K562 (cell line): ENCODE measurements at regions not wholly inside any gene's neighbourhood (a gene's known extent, or its start where the extent isn't known, plus 50 kb on each side); places are given as distances from the start of the nearest gene placed in this dataset.

Experiments used
- ATAC-seq: fragments of 200-7000 bp; cut with Tn5 transposase; 3 replicates; pipeline ENCODE4 v1.9.1; 2020; ENCODE audit warnings: moderate library complexity
- BruUV-seq: library from RNA; stranded (reverse); fragments of 400-500 nt; replicated peaks from 2 replicates; lab custom pipeline; 2021; lab: Mats Ljungman, UMichigan
- CTCF ChIA-PET: fragments of 300-600 bp; formaldehyde crosslinking; extraction: SDS; loops from one replicate; lab custom pipeline; 2021; ENCODE audit warnings: low intra/inter-chr PET ratio; lab: Yijun Ruan, JAX
- POLR2A ChIA-PET: fragments of 300-600, 350-650 bp; sonication (Branson Sonifier 250); formaldehyde crosslinking; extraction: SDS; loops from one replicate; lab custom pipeline; 2021; ENCODE audit warnings: antibody characterized with exemption, inconsistent platforms; lab: Yijun Ruan, JAX
- DNase-seq, 4 experiments: peaks; one replicate each; pipeline versions ENCODE4 v3.0.0 to v3.0.0-alpha.2; 2011 to 2018; ENCODE audit warnings: low spot score in 3 of 4, mixed read lengths in 3 of 4; ENCODE audit errors: extremely low read depth in 1 of 4
- FAIRE-seq: peaks from 2 replicates; lab custom pipeline; 2011; peaks lifted over from hg19 to GRCh38; lab: Jason Lieb, UNC
- H2AFZ ChIP-seq: 2 replicates; pipeline ENCODE4 v1.6.0; 2011; ENCODE audit warnings: low read depth, low read length, control low read depth, inconsistent platforms
- H3K27ac ChIP-seq: fragments of 200-600 bp; 3 replicates; pipeline ENCODE4 v1.8.0; 2011; ENCODE audit warnings: low read depth, mild to moderate bottlenecking, control low read depth, inconsistent platforms, low read length, moderate library complexity, mixed read lengths; ENCODE audit errors: extremely low read depth
- H3K27me3 ChIP-seq, 2 experiments: fragments of 300-600 bp in 1 of 2; 2 replicates in 1 of 2; 3 replicates in 1 of 2; pipeline versions ENCODE4 v1.6.0 to v1.8.0; 2011; ENCODE audit warnings: inconsistent platforms in 2 of 2, low read length in 2 of 2, mild to moderate bottlenecking in 1 of 2, mixed read lengths in 1 of 2, moderate library complexity in 1 of 2; ENCODE audit not compliant: control insufficient read depth in 2 of 2, insufficient read depth in 2 of 2
- H3K36me3 ChIP-seq: fragments of 300-600 bp; 3 replicates; pipeline ENCODE4 v1.8.0; 2011; ENCODE audit warnings: mild to moderate bottlenecking, low read length, inconsistent platforms; ENCODE audit not compliant: control insufficient read depth, insufficient read depth
- H3K4me1 ChIP-seq, 2 experiments: fragments of 200-600 bp in 1 of 2; replicated peaks in 1 of 2; 2 replicates in 1 of 2; 3 replicates in 1 of 2; pipeline versions ENCODE4 v1.5.1 to v1.8.0; 2011; ENCODE audit warnings: inconsistent platforms in 2 of 2, low read length in 2 of 2, mild to moderate bottlenecking in 1 of 2, mixed read lengths in 1 of 2, moderate library complexity in 1 of 2; ENCODE audit not compliant: control insufficient read depth in 2 of 2, insufficient read depth in 2 of 2
- H3K4me2 ChIP-seq: 2 replicates; pipeline ENCODE4 v1.6.1; 2011; ENCODE audit warnings: low read length, control low read depth, inconsistent platforms, mixed read lengths; ENCODE audit not compliant: insufficient read depth
- H3K4me3 ChIP-seq: fragments of 200-600 bp; sonication (generic), shearing (Covaris generic); 2 replicates; pipeline ENCODE4 v1.5.1; 2016; ENCODE audit warnings: control low read depth, inconsistent platforms
- H3K79me2 ChIP-seq: fragments of 200-600 bp; 3 replicates; pipeline ENCODE4 v1.8.0; 2011; ENCODE audit warnings: low read length, inconsistent platforms; ENCODE audit not compliant: control insufficient read depth, insufficient read depth
- H3K9ac ChIP-seq, 2 experiments: 2 replicates each; pipeline versions ENCODE4 v1.6.0 to v1.6.1; 2011; ENCODE audit warnings: low read depth in 2 of 2, low read length in 2 of 2, control low read depth in 1 of 2, inconsistent platforms in 1 of 2, mild to moderate bottlenecking in 1 of 2, mixed read lengths in 1 of 2; ENCODE audit not compliant: insufficient read depth in 1 of 2
- H3K9me1 ChIP-seq: one replicate; pipeline ENCODE4 v1.6.0; 2011; ENCODE audit warnings: inconsistent platforms, mild to moderate bottlenecking, low read length, moderate library complexity; ENCODE audit not compliant: control insufficient read depth, insufficient read depth
- H3K9me3 ChIP-seq: replicated peaks from 2 replicates; pipeline ENCODE4 v1.5.1; 2011; ENCODE audit warnings: low read depth, low read length, inconsistent platforms; ENCODE audit not compliant: control insufficient read depth, insufficient read depth
- H4K20me1 ChIP-seq: replicated peaks from 2 replicates; pipeline ENCODE4 v1.6.1; 2011; ENCODE audit warnings: low read length, inconsistent platforms, mixed read lengths; ENCODE audit not compliant: control insufficient read depth, insufficient read depth
- ATF3 ChIP-seq, 2 experiments: fragments of 450-650 bp in 1 of 2; sonication (generic) in 1 of 2; formaldehyde crosslinking in 1 of 2; IDR thresholded peaks in 1 of 2; conservative IDR thresholded peaks in 1 of 2; 2 replicates each; pipeline versions ENCODE4 v1.6.1 to v1.8.1; 2016 to 2023; ENCODE audit warnings: mild to moderate bottlenecking in 2 of 2, moderate library complexity in 2 of 2, inconsistent platforms in 1 of 2, missing genetic modification reagents in 1 of 2
- ATF4 ChIP-seq: fragments of 450-650 bp; formaldehyde crosslinking; IDR thresholded peaks from 2 replicates; pipeline ENCODE4 v1.4.0; 2022; ENCODE audit warnings: mild to moderate bottlenecking, moderate library complexity
- ATF7 ChIP-seq: fragments of 450-650 bp; IDR thresholded peaks from 2 replicates; pipeline ENCODE4 v1.7.1; 2014; ENCODE audit warnings: mild to moderate bottlenecking, moderate library complexity
- CBFA2T2 ChIP-seq: fragments of 450-650 bp; conservative IDR thresholded peaks from 2 replicates; pipeline ENCODE4 v1.6.1; 2017; ENCODE audit warnings: mild to moderate bottlenecking
- CEBPB ChIP-seq: fragments of 450-650 bp; IDR thresholded peaks from 2 replicates; pipeline ENCODE4 v1.6.1; 2016; ENCODE audit warnings: missing genetic modification characterization, missing compliant biosample characterization
- CEBPG ChIP-seq, 3 experiments: fragments of 200-800 bp in 1 of 3; sonication (Bioruptor generic) in 1 of 3; sonication (generic) in 1 of 3; formaldehyde crosslinking in 1 of 3; IDR thresholded peaks in 2 of 3; conservative IDR thresholded peaks in 1 of 3; 2 replicates each; pipeline versions ENCODE4 v1.6.1 to v1.8.0; 2016 to 2022; ENCODE audit warnings: missing compliant biosample characterization in 2 of 3, missing genetic modification characterization in 2 of 3, mild to moderate bottlenecking in 1 of 3, missing genetic modification reagents in 1 of 3
- DLX4 ChIP-seq: fragments of 250-450 bp; sonication (Bioruptor Pico); IDR thresholded peaks from 2 replicates; pipeline ENCODE4 v1.6.1; 2021; ENCODE audit warnings: mild to moderate bottlenecking
- IRF9 ChIP-seq: fragments of 450-650 bp; IDR thresholded peaks from 2 replicates; pipeline ENCODE4 v1.6.1; 2016; ENCODE audit warnings: missing biosample characterization, missing genetic modification characterization
- JUND ChIP-seq, 2 experiments: IDR thresholded peaks; 2 replicates in 1 of 2; 3 replicates in 1 of 2; pipeline ENCODE4 v1.6.1; 2011; ENCODE audit warnings: borderline replicate concordance in 2 of 2, low read depth in 2 of 2, low read length in 2 of 2, improper control_type of control experiment in 1 of 2, missing biosample characterization in 1 of 2, missing genetic modification characterization in 1 of 2, missing genetic modification reagents in 1 of 2
- NFE2L1 ChIP-seq: fragments of 450-650 bp; IDR thresholded peaks from 2 replicates; pipeline ENCODE4 v1.6.1; 2016; ENCODE audit warnings: missing genetic modification characterization, low read depth, mild to moderate bottlenecking, missing compliant biosample characterization, moderate library complexity, borderline replicate concordance
- POLR2H ChIP-seq: IDR thresholded peaks from 2 replicates; pipeline ENCODE4 v1.6.1; 2016; ENCODE audit warnings: missing genetic modification characterization, low read depth, mild to moderate bottlenecking, control low read depth, missing compliant biosample characterization, moderate library complexity
- PTRF ChIP-seq: fragments of 450-650 bp; IDR thresholded peaks from 2 replicates; pipeline ENCODE4 v1.6.1; 2016; ENCODE audit warnings: mild to moderate bottlenecking, missing genetic modification characterization, missing compliant biosample characterization
- TOE1 ChIP-seq, 2 experiments: fragments of 450-650 bp in 1 of 2; sonication (generic) in 1 of 2; formaldehyde crosslinking in 1 of 2; IDR thresholded peaks; 2 replicates each; pipeline versions ENCODE4 v1.7.1 to v1.8.0; 2016 to 2022; ENCODE audit warnings: borderline replicate concordance in 2 of 2, mild to moderate bottlenecking in 2 of 2, antibody characterized with exemption in 1 of 2, inconsistent platforms in 1 of 2, low read depth in 1 of 2, missing genetic modification reagents in 1 of 2, moderate library complexity in 1 of 2
- TRIM24 ChIP-seq, 2 experiments: fragments of 450-650 bp; IDR thresholded peaks; 2 replicates each; pipeline ENCODE4 v1.6.1; 2016
- ZSCAN32 ChIP-seq: fragments of 450-650 bp; formaldehyde crosslinking; IDR thresholded peaks from 2 replicates; pipeline ENCODE4 v1.4.0; 2020; ENCODE audit warnings: mild to moderate bottlenecking, moderate library complexity
- WGBS: fragments of 100-300 bp; shearing (Covaris generic); methylation state at CpG from one replicate; pipeline ENCODE4 v1.1.6; 2016; ENCODE audit warnings: low coverage, mixed read lengths; ENCODE audit not compliant: insufficient coverage; ENCODE audit errors: missing lambda C conversion rate; 5-methylcytosine and 5-hydroxymethylcytosine counted together
- in situ Hi-C: fragments of 300-500 bp; cut with MboI; formaldehyde crosslinking; loops from 4 replicates; pipeline ENCODE4 v1.15.0; 2018; ENCODE audit warnings: inconsistent platforms, mixed read lengths
- intact Hi-C: fragments of 100-400 bp; cut with micrococcal nuclease; formaldehyde crosslinking; loops from 2 replicates; pipeline ENCODE4 v1.14.2; 2022

- CTCF ChIA-PET: no interaction called here
Measured at GRCh38 chr18:2390158-2390557, 181.1 kb downstream of the METTL4 start.

More at GRCh38 chr18:2390158-2390557, 181.1 kb downstream of the METTL4 start:
- H3K27ac ChIP-seq: no peak overlapping the region
- no peaks in the 10 kb centered on the region for H3K79me2 ChIP-seq
- H3K4me2 ChIP-seq: no peak overlapping the region
- no peak for DNase-seq
- POLR2A ChIA-PET: interaction anchor here (0.6 kb wide), 1 partner anchor 39 kb away, joined by 3 read pairs; no protein-coding TSS in a partner anchor
- no peak overlapping the region for H2AFZ ChIP-seq
- no peaks in the 10 kb centered on the region for H4K20me1 ChIP-seq
- H3K4me3 ChIP-seq: no peak overlapping the region
- 14% methylated on average over 1 of the region's 1 CpG for WGBS
- no TSS peak for BruUV-seq
- no peaks in the 10 kb centered on the region for H3K9me3 ChIP-seq
- no peaks in the 10 kb centered on the region for H3K4me1 ChIP-seq
- no peak for TF ChIP-seq NFE2L1 (tag)
- TF ChIP-seq TOE1 (IDR thresholded peaks at IDR 0.05; ENCODE audit: borderline replicate concordance): no peak
- no peak for TF ChIP-seq TOE1 (CRISPR knock-in tag; IDR thresholded peaks at IDR 0.05; ENCODE audit: borderline replicate concordance, low read depth)
- no peak; the same call in none of the 2 replicates for TF ChIP-seq CEBPG (CRISPR knock-in tag; IDR thresholded peaks at IDR 0.05)
- peak; percentile 92 to 98 for TF ChIP-seq CEBPG (tag; conservative IDR thresholded peaks at IDR 0.05 in 1 of 2, IDR thresholded peaks at IDR 0.05 in 1 of 2)
- TF ChIP-seq ATF7: peak; percentile 31; the same call in 1 of the 2 replicates
- TF ChIP-seq CBFA2T2: no peak
- TF ChIP-seq ATF4: peak; percentile 57; the same call in 1 of the 2 replicates
- 0 out of 2 replicates have a peak, but pooled peaks have one; percentile 16 for TF ChIP-seq JUND (IDR thresholded peaks at IDR 0.05; ENCODE audit: borderline replicate concordance, low read depth, low read length)
- TF ChIP-seq JUND (tag; IDR thresholded peaks at IDR 0.05; ENCODE audit: borderline replicate concordance, low read depth, low read length): no peak
- peak; percentile 96 to 97 for TF ChIP-seq TRIM24 (IDR thresholded peaks at IDR 0.05)
- TF ChIP-seq DLX4 (CRISPR knock-in tag): no peak
- TF ChIP-seq ATF3 (IDR thresholded peaks at IDR 0.05): peak; percentile 94
- no peak for TF ChIP-seq ATF3 (CRISPR knock-in tag; conservative IDR thresholded peaks at IDR 0.05)
- TF ChIP-seq PTRF (tag): no peak
- TF ChIP-seq CEBPB (tag): peak; percentile 39; the same call in 1 of the 2 replicates
- TF ChIP-seq IRF9 (tag): peak; percentile 57; the same call in 1 of the 2 replicates
- TF ChIP-seq POLR2H: peak; percentile 40; the same call in 1 of the 2 replicates
- TF ChIP-seq ZSCAN32 (CRISPR knock-in tag): peak; percentile 50; the same call in 1 of the 2 replicates
- ATAC-seq: no peak
- intact Hi-C loops (no loop called here), in situ Hi-C loops (no loop called here)
- no peaks in the 10 kb centered on the region for H3K36me3 ChIP-seq
- FAIRE-seq: no peak
- no peaks in the 10 kb centered on the region for H3K9me1 ChIP-seq
- no peaks in the 10 kb centered on the region for H3K27me3 ChIP-seq
- H3K9ac ChIP-seq: no peak overlapping the region
